ELR (cell line): ENCODE measurements at regions not wholly inside any gene's neighbourhood (a gene's known extent, or its start where the extent isn't known, plus 50 kb on each side); places are given as distances from the start of the nearest gene placed in this dataset.

Experiments used
- DNase-seq: peaks from one replicate; pipeline ENCODE4 v3.0.0-alpha.2; 2015; ENCODE audit warnings: low read depth

- DNase-seq, result no peak
Measured at GRCh38 chr3:117128133-117128532, 418.6 kb downstream of the TUSC7 start.

GRCh38 chr3:117128872-117129271 is 419.3 kb downstream of the TUSC7 start:
- no peak for DNase-seq

- no peak for DNase-seq
Measured at GRCh38 chr3:117129516-117129915, 419.9 kb downstream of the TUSC7 start.

- no peak for DNase-seq
Measured at GRCh38 chr3:117130222-117130621, 420.6 kb downstream of the TUSC7 start.

- no peak for DNase-seq
Measured at GRCh38 chr3:117131259-117131658, 421.7 kb downstream of the TUSC7 start.

GRCh38 chr3:117133066-117133465 is 423.5 kb downstream of the TUSC7 start:
- no peak for DNase-seq

GRCh38 chr3:117135207-117135606 is 425.6 kb downstream of the TUSC7 start:
- no peak for DNase-seq

GRCh38 chr3:117136003-117136402 is 426.4 kb downstream of the TUSC7 start:
- no peak for DNase-seq

- DNase-seq, result no peak
Measured at GRCh38 chr3:117137065-117137464, 427.5 kb downstream of the TUSC7 start.

GRCh38 chr3:117139681-117140080 is 430.1 kb downstream of the TUSC7 start:
- no peak for DNase-seq

GRCh38 chr3:117141812-117142211 is 432.2 kb downstream of the TUSC7 start:
- DNase-seq, result no peak

- no peak for DNase-seq
Measured at GRCh38 chr3:117144853-117145252, 435.3 kb downstream of the TUSC7 start.

- DNase-seq, result no peak
Measured at GRCh38 chr3:117145677-117146076, 436.1 kb downstream of the TUSC7 start.

GRCh38 chr3:117146571-117146970 is 437.0 kb downstream of the TUSC7 start:
- DNase-seq, result no peak

GRCh38 chr3:117149584-117149983 is 440.0 kb downstream of the TUSC7 start:
- DNase-seq, result no peak

GRCh38 chr3:117150628-117151027 is 441.0 kb downstream of the TUSC7 start:
- no peak for DNase-seq

- no peak for DNase-seq
Measured at GRCh38 chr3:117160176-117160575, 450.6 kb downstream of the TUSC7 start.

GRCh38 chr3:117161816-117162215 is 452.2 kb downstream of the TUSC7 start:
- DNase-seq, result no peak

- DNase-seq, result no peak
Measured at GRCh38 chr3:117165176-117165575, 455.6 kb downstream of the TUSC7 start.

GRCh38 chr3:117165601-117166051 is 456.0 kb downstream of the TUSC7 start:
- peak; percentile 26 for DNase-seq

- DNase-seq, result no peak
Measured at GRCh38 chr3:117168896-117169295, 459.3 kb downstream of the TUSC7 start.

- no peak for DNase-seq
Measured at GRCh38 chr3:117170094-117170493, 460.5 kb downstream of the TUSC7 start.

- no peak for DNase-seq
Measured at GRCh38 chr3:117171124-117171523, 461.5 kb downstream of the TUSC7 start.

- DNase-seq, result no peak
Measured at GRCh38 chr3:117172426-117172825, 462.8 kb downstream of the TUSC7 start.

GRCh38 chr3:117181222-117181621 is 471.6 kb downstream of the TUSC7 start:
- DNase-seq, result no peak
